Thyroid gland (tissue), 4 donors: ENCODE measurements at regions not wholly inside any gene's neighbourhood (a gene's known extent, or its start where the extent isn't known, plus 50 kb on each side); places are given as distances from the start of the nearest gene placed in this dataset.

ENCODE experiments used
- DNase-seq, 2 donors: peaks; one replicate each; pipeline ENCODE4 v3.0.0-alpha.2; 2019
- H3K27ac ChIP-seq, 3 donors: fragments of 200-600 bp; sonication (generic); 1 replicate in 2 of 3; 2 replicates in 1 of 3; pipeline ENCODE4 v1.5.1; 2016 to 2019; ENCODE audit warnings: mild to moderate bottlenecking in 1 of 3, moderate library complexity in 1 of 3
- H3K27me3 ChIP-seq: fragments of 200-600 bp; sonication (generic); one replicate; pipeline ENCODE4 v1.5.1; 2019
- H3K36me3 ChIP-seq, 2 donors: fragments of 200-600 bp; sonication (generic); one replicate each; pipeline ENCODE4 v1.5.1; 2016 to 2019
- H3K4me1 ChIP-seq, 2 donors: fragments of 200-600 bp; sonication (generic); one replicate each; pipeline ENCODE4 v1.5.1; 2017 to 2019
- H3K4me3 ChIP-seq, 3 donors: fragments of 200-600 bp; sonication (generic); replicated peaks in 1 of 3; 1 replicate in 2 of 3; 2 replicates in 1 of 3; pipeline ENCODE4 v1.5.1; 2016; ENCODE audit warnings: mild to moderate bottlenecking in 1 of 3
- H3K9me3 ChIP-seq: fragments of 200-600 bp; sonication (generic); one replicate; pipeline ENCODE4 v1.5.1; 2017
- POLR2A ChIP-seq, 2 donors: fragments of 450-650 bp; IDR thresholded peaks; one replicate each; pipeline ENCODE4 v1.6.1; 2017; ENCODE audit warnings: antibody characterized with exemption in 2 of 2, mild to moderate bottlenecking in 2 of 2, moderate library complexity in 1 of 2
- WGBS, 2 donors: methylation state at CpG; one replicate each; pipeline ENCODE4 v1.1.5; 2017; 5-methylcytosine and 5-hydroxymethylcytosine counted together
- intact Hi-C: fragments of 100-400 bp; cut with DNase I; formaldehyde crosslinking; loops from one replicate; pipeline ENCODE4 v1.15.1; 2023
- TF ChIP-seq, protein P1 (sequence below), 6 experiments: fragments of 200-600 bp in 3 of 6; fragments of 450-650 bp in 3 of 6; sonication (generic) in 3 of 6; IDR thresholded peaks; one replicate each; pipeline ENCODE4 v1.5.1; 2016 to 2019; ENCODE audit warnings: antibody characterized with exemption in 6 of 6, mild to moderate bottlenecking in 2 of 6, inconsistent platforms in 1 of 6, moderate library complexity in 1 of 6

DNA sequence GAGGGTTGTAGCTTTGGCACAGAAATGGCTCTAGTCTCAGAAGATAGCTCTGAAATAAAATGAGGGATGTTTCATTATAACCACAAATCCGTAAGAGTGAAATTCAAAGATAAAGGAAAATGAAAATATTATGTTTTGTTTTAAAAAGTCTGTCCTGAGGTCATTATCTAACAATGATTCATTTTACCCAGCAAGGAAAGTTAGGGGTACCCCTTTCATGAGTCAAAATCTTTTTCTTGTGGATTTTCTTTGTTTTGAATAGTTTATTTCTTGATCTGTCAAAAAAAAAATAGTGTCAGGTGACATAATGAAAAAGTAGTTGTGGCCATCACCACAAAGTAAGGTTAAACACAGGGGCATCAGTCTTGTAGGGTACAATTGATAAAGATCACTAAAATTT, 59.7 kb upstream of the MYB start:
- Histone ChIP-seq H3K27me3 (no peaks in the 10 kb centered on the region), H3K4me1 (peaks cover 17 to 18% of the 10 kb centered on the region in 2 donors), H3K9me3 (no peaks in the 10 kb centered on the region), H3K4me3 (no peak overlapping the region), H3K36me3 (no peaks in the 10 kb centered on the region), H3K27ac (no peak overlapping the region)
- DNase-seq = no peak
- 86 to 96% methylated on average over 1 of the region's 1 CpG for WGBS, 2 donors
- intact Hi-C loops = no loop called here
- TF ChIP-seq POLR2A (IDR thresholded peaks at IDR 0.05) = no peak
- TF ChIP-seq, protein P1, sequence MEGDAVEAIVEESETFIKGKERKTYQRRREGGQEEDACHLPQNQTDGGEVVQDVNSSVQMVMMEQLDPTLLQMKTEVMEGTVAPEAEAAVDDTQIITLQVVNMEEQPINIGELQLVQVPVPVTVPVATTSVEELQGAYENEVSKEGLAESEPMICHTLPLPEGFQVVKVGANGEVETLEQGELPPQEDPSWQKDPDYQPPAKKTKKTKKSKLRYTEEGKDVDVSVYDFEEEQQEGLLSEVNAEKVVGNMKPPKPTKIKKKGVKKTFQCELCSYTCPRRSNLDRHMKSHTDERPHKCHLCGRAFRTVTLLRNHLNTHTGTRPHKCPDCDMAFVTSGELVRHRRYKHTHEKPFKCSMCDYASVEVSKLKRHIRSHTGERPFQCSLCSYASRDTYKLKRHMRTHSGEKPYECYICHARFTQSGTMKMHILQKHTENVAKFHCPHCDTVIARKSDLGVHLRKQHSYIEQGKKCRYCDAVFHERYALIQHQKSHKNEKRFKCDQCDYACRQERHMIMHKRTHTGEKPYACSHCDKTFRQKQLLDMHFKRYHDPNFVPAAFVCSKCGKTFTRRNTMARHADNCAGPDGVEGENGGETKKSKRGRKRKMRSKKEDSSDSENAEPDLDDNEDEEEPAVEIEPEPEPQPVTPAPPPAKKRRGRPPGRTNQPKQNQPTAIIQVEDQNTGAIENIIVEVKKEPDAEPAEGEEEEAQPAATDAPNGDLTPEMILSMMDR (IDR thresholded peaks at IDR 0.05) = no peak

DNA sequence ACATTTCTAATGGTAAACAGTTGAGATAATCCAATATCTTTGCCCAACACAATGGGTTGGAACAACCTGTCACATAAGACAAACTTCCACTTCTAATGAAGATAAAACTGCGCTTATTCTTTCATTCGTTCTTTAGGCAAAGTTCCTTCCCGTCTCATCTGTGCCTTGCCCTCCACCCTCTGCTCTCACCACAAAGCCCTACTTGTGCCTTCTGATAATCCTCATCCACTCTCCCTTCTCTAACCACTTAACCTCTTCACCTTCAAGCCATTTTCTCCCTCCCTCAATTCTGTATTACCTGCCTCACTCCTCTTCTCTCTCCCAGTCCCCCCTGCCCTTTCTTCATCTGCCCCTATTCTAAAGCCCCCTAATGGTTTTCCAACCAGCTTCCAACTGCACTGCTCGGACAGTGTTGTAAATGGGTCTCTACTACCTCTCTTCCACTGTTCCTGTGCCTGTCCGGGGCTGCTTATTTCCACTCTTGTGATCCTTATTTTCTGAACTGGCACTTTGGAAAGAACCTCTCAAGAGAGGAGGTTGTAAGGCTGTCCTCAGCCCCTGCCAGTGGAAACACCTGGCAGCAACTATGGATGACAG, 62.9 kb upstream of the MYB start:
- TF ChIP-seq, protein P1 (IDR thresholded peaks at IDR 0.05) = no peak
- no peak for TF ChIP-seq POLR2A (IDR thresholded peaks at IDR 0.05)
- Histone ChIP-seq H3K4me1 (peaks cover 22 to 25% of the 10 kb centered on the region in 2 donors), H3K4me3 (no peak overlapping the region), H3K27me3 (no peaks in the 10 kb centered on the region), H3K27ac (peak overlapping the region; percentile 53 to 85 (median 67)), H3K9me3 (no peaks in the 10 kb centered on the region), H3K36me3 (no peaks in the 10 kb centered on the region)
- no peak for DNase-seq
- intact Hi-C loops = no loop called here
- WGBS, 2 donors = 87 to 90% methylated on average over 5 of the region's 5 CpGs

DNA sequence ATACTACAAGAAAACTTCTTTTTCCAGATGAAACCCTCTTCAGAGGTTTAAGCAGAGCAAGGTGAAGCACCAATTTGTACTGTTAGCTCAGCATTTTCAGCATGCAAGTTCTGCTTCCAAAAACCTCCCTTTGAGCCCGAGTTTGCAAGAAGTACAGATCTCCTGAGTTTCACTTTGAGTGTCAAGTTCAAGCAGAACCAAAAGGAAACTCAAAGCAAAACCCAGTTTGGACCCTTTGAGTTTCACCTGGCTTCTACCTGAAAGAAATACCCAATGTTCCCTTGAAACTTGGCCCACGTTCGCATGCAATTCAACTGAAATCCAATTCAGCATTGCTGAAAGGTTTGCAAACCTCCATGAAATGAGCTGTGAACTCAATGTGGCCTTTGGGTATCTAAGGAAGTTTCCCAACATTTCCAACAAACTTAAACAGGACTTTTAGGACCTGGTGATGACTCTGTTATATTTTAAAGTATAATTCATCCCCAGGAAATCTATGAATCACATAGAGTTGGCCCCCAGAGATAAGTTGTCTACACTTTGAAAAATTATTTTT, 62.9 kb upstream of the HBS1L start:
- H3K9me3 ChIP-seq = no peaks in the 10 kb centered on the region
- intact Hi-C loops = no loop called here

DNA sequence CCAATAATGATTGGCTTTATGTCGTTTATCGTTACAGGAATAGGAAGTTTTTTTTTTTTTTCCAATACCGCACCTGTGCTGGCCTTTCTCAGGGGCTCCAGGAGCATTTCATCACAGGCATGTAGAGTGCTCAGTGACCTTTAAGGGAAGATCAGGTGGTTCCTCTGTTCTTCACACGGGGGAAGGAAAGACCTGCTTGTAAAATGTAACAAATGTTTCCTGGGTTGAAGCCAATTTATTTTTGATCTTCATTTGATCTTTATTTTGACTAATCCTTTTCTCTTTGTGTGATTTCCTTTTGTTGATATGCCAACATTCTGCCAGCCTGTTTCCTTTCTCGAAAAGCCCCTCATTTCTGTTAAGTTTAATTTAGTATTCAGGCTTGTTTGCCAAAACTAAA, 61.9 kb upstream of the HBS1L start:
- intact Hi-C loops = no loop called here
- Histone ChIP-seq H3K36me3 (no peaks in the 10 kb centered on the region), H3K9me3 (no peaks in the 10 kb centered on the region), H3K27ac (peak overlapping the region; percentile 47 to 85 (median 53)), H3K4me3 (no peak overlapping the region), H3K4me1 (peaks cover 22 to 25% of the 10 kb centered on the region in 2 donors), H3K27me3 (no peaks in the 10 kb centered on the region)
- peak; percentile 32 to 37 for DNase-seq
- WGBS, 2 donors = 25 to 27% methylated on average over 5 of the region's 5 CpGs
- no peak for TF ChIP-seq POLR2A (IDR thresholded peaks at IDR 0.05)
- TF ChIP-seq, protein P1 (IDR thresholded peaks at IDR 0.05) = no peak

More for the DNA sequence above, 62.9 kb upstream of the HBS1L start:
- Histone ChIP-seq H3K36me3 (no peaks in the 10 kb centered on the region), H3K4me3 (no peak overlapping the region), H3K4me1 (peaks cover 22 to 25% of the 10 kb centered on the region in 2 donors), H3K27ac (peak overlapping the region; percentile 53 to 85 (median 67)), H3K27me3 (no peaks in the 10 kb centered on the region)
- no peak for TF ChIP-seq POLR2A (IDR thresholded peaks at IDR 0.05)
- TF ChIP-seq, protein P1 (IDR thresholded peaks at IDR 0.05) = no peak
- DNase-seq = peak; percentile 5 to 41
- 45 to 46% methylated on average over 3 of the region's 3 CpGs for WGBS, 2 donors

DNA sequence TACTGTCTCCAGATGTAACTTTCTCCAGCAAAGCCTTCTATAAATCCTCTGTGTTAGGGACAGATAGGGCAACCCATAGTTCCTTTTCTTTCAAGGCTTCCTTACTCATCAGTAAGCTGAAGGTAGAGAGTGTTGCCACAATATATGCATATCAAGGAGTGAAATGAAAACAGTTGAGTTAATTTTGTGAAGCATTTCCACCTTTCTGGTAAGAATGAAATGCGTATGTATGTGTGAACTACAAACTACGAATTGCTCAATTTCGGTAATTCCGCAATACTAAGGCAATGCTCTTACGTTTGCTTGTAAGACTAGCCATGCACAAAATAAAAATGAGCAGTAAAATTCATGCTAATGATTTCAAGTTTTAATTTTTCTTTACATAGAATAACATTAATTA, 61.2 kb upstream of the HBS1L start:
- H3K4me3 ChIP-seq = no peak overlapping the region
- no peaks in the 10 kb centered on the region for H3K9me3 ChIP-seq
- no peaks in the 10 kb centered on the region for H3K36me3 ChIP-seq
- H3K27ac ChIP-seq = peak overlapping the region in 2 of 3 donors; percentile 53 to 85
- H3K27me3 ChIP-seq = no peaks in the 10 kb centered on the region
- DNase-seq = no peak
- TF ChIP-seq POLR2A (IDR thresholded peaks at IDR 0.05) = no peak
- TF ChIP-seq, protein P1 (IDR thresholded peaks at IDR 0.05) = no peak
- intact Hi-C loops = no loop called here
- 91 to 93% methylated on average over 5 of the region's 5 CpGs for WGBS, 2 donors
- peaks cover 25% of the 10 kb centered on the region in 2 donors for H3K4me1 ChIP-seq
